Hepatocyte (in vitro differentiated cells): ENCODE measurements at regions not wholly inside any gene's neighbourhood (a gene's known extent, or its start where the extent isn't known, plus 50 kb on each side); places are given as distances from the start of the nearest gene placed in this dataset.

ENCODE experiments used
- DNase-seq: peaks from one replicate; pipeline ENCODE4 v3.0.0-alpha.2; 2016; ENCODE audit warnings: low spot score
- H2AFZ ChIP-seq: fragments of 200-600 bp; sonication (generic); 2 replicates; pipeline ENCODE4 v1.6.0; 2016; ENCODE audit warnings: antibody characterized with exemption, mild to moderate bottlenecking
- H3K27ac ChIP-seq: fragments of 200-600 bp; sonication (generic); 2 replicates; pipeline ENCODE4 v1.5.1; 2016; ENCODE audit warnings: mild to moderate bottlenecking
- H3K27me3 ChIP-seq: fragments of 200-600 bp; sonication (generic); 2 replicates; pipeline ENCODE4 v1.6.1; 2016
- H3K36me3 ChIP-seq: fragments of 200-600 bp; sonication (generic); replicated peaks from 2 replicates; pipeline ENCODE4 v1.5.1; 2016; ENCODE audit warnings: low read depth; ENCODE audit not compliant: insufficient read depth
- H3K4me1 ChIP-seq: fragments of 200-600 bp; sonication (generic); 2 replicates; pipeline ENCODE4 v1.5.1; 2016; ENCODE audit warnings: mild to moderate bottlenecking, moderate library complexity; ENCODE audit not compliant: insufficient read depth
- H3K4me2 ChIP-seq: fragments of 200-600 bp; sonication (generic); 2 replicates; pipeline ENCODE4 v1.6.0; 2016
- H3K4me3 ChIP-seq: fragments of 200-600 bp; sonication (generic); 2 replicates; pipeline ENCODE4 v1.5.1; 2016; ENCODE audit warnings: mild to moderate bottlenecking
- H3K79me2 ChIP-seq: fragments of 200-600 bp; sonication (generic); 2 replicates; pipeline ENCODE4 v1.6.0; 2017; ENCODE audit warnings: mild to moderate bottlenecking
- H3K9me2 ChIP-seq: fragments of 200-600 bp; sonication (generic); replicated peaks from 2 replicates; pipeline ENCODE4 v1.6.0; 2017; ENCODE audit warnings: mild to moderate bottlenecking; ENCODE audit not compliant: insufficient read depth
- H3K9me3 ChIP-seq: fragments of 200-600 bp; sonication (generic); 2 replicates; pipeline ENCODE4 v1.5.1; 2016; ENCODE audit warnings: low read depth, mild to moderate bottlenecking
- H4K20me1 ChIP-seq: fragments of 200-600 bp; sonication (generic); 2 replicates; pipeline ENCODE4 v1.6.0; 2016; ENCODE audit warnings: mild to moderate bottlenecking; ENCODE audit not compliant: insufficient read depth, poor library complexity, severe bottlenecking
- EZH2 ChIP-seq: fragments of 200-600 bp; sonication (generic); IDR thresholded peaks from 2 replicates; pipeline ENCODE4 v1.6.1; 2016; ENCODE audit warnings: antibody characterized with exemption, mild to moderate bottlenecking, borderline replicate concordance
- EZH2phosphoT487 ChIP-seq: fragments of 200-600 bp; sonication (generic); IDR thresholded peaks from one replicate; pipeline ENCODE4 v1.6.1; 2018; ENCODE audit warnings: antibody characterized with exemption, mild to moderate bottlenecking, low read depth, moderate library complexity; ENCODE audit not compliant: unreplicated experiment, severe bottlenecking
- WGBS: methylation state at CpG from one replicate; pipeline ENCODE4 v1.1.6; 2016; ENCODE audit warnings: low lambda C conversion rate; ENCODE audit errors: missing lambda C conversion rate; 5-methylcytosine and 5-hydroxymethylcytosine counted together
- TF ChIP-seq, protein P1 (sequence below): fragments of 200-600 bp; sonication (generic); IDR thresholded peaks from 2 replicates; pipeline ENCODE4 v1.5.1; 2016; ENCODE audit warnings: antibody characterized with exemption, mild to moderate bottlenecking; ENCODE audit not compliant: poor library complexity

DNA sequence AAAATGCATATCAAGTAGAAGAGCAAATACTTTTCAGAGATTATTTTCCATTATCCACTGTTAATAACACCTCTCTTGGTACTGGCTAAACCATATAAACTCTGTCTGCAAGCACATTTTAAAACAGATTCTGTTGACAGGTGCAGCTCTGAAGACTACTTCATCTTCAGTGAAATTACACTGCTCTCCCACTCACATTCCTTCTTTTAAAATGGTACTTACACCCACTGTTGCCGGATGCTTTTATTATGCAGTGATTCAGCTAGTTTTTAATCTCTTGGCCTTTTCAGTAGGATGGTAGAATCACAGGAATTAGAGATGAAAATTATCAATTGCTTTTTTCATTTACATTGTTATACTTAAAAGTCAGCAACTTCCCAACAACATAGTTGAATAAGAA lies 381.6 kb downstream of the GASK1B start:
- no peak for DNase-seq
- Histone ChIP-seq H2AFZ (no peak overlapping the region), H4K20me1 (no peaks in the 10 kb centered on the region), H3K27me3 (no peaks in the 10 kb centered on the region), H3K79me2 (no peaks in the 10 kb centered on the region), H3K4me1 (no peaks in the 10 kb centered on the region), H3K27ac (no peak overlapping the region), H3K4me3 (no peak overlapping the region), H3K9me2 (no peaks in the 10 kb centered on the region), H3K4me2 (no peak overlapping the region), H3K36me3 (no peaks in the 10 kb centered on the region), H3K9me3 (no peaks in the 10 kb centered on the region)
- WGBS: 81% methylated on average over 1 of the region's 1 CpG
- no peak for TF ChIP-seq EZH2phosphoT487

DNA sequence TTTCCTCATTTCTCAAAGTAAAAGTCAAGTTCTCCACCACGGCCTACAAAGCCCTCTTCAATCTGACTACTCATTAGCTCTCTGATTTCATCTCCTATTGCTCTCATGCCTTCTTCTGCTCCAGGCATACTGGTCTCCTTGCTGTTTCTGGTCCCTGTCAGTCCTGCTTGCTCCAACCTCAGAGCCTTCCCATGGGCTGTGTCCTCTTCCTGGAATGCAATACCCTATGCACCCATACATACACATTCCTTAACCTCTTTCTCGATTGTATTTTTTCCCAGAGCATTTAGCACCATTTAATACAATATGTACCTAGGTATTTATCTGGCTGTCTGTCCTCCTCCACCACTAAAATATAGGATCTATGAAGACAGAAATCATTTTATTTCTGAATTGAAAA lies 385.2 kb downstream of the GASK1B start:
- Histone ChIP-seq H4K20me1 (no peaks in the 10 kb centered on the region), H3K4me2 (no peak overlapping the region), H3K27me3 (no peaks in the 10 kb centered on the region), H3K4me3 (no peak overlapping the region), H3K79me2 (no peaks in the 10 kb centered on the region), H3K9me2 (no peaks in the 10 kb centered on the region), H3K36me3 (no peaks in the 10 kb centered on the region), H3K27ac (no peak overlapping the region), H2AFZ (no peak overlapping the region), H3K9me3 (no peaks in the 10 kb centered on the region), H3K4me1 (no peaks in the 10 kb centered on the region)
- WGBS: 89% methylated on average over 2 of the region's 2 CpGs
- no peak for DNase-seq
- TF ChIP-seq EZH2 (no peak), EZH2phosphoT487 (no peak)
- TF ChIP-seq, protein P1, sequence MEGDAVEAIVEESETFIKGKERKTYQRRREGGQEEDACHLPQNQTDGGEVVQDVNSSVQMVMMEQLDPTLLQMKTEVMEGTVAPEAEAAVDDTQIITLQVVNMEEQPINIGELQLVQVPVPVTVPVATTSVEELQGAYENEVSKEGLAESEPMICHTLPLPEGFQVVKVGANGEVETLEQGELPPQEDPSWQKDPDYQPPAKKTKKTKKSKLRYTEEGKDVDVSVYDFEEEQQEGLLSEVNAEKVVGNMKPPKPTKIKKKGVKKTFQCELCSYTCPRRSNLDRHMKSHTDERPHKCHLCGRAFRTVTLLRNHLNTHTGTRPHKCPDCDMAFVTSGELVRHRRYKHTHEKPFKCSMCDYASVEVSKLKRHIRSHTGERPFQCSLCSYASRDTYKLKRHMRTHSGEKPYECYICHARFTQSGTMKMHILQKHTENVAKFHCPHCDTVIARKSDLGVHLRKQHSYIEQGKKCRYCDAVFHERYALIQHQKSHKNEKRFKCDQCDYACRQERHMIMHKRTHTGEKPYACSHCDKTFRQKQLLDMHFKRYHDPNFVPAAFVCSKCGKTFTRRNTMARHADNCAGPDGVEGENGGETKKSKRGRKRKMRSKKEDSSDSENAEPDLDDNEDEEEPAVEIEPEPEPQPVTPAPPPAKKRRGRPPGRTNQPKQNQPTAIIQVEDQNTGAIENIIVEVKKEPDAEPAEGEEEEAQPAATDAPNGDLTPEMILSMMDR: no peak

DNA sequence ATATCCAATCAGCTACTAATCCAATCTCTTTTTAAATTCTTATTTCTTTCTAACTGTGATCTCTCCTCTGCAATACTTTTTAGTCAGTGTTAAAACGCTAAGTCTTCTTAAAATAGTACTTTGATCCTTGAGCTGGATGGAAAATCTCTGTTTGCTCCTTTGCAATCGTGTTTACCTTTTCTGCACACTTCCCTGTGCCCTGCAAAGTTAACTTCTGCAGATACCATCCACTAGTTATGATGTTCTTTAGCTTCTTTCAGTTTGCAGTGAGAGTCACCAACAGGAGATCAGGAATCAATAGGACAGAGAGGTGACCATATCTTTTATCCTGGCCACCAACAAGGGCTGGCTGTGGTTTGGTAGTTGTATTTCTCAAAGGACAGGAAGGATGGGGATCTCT lies 391.5 kb downstream of the GASK1B start:
- no peaks in the 10 kb centered on the region for H3K9me3 ChIP-seq
- WGBS: 37% methylated on average over 2 of the region's 2 CpGs
- no peak overlapping the region for H3K4me3 ChIP-seq
- H3K9me2 ChIP-seq: no peaks in the 10 kb centered on the region
- H3K4me2 ChIP-seq: peak overlapping the region; percentile 42
- no peak overlapping the region for H3K27ac ChIP-seq
- no peaks in the 10 kb centered on the region for H3K36me3 ChIP-seq
- H2AFZ ChIP-seq: no peak overlapping the region
- H3K4me1 ChIP-seq: no peaks in the 10 kb centered on the region
- H4K20me1 ChIP-seq: no peaks in the 10 kb centered on the region
- no peak for DNase-seq
- TF ChIP-seq EZH2phosphoT487 (no peak), EZH2 (no peak)
- TF ChIP-seq, protein P1: no peak
- H3K27me3 ChIP-seq: no peaks in the 10 kb centered on the region
- H3K79me2 ChIP-seq: no peaks in the 10 kb centered on the region

DNA sequence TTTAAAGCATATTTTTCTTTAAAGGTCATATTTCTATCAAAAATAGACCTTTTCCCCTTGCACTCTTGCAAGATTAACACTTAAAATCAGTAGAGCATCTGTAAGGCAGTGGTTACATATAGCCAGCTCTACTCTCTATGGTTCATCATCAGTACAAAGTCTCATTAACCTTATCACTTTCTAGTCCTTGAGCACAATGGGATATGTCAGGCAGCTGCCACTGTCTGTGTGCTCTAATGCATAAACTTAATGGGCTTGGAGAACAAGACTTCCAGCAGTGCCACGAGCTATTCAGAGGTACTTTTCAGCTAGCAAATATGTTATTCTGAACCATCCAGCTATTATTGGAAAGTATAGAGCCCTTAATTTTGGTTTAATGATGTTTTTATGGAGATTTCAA lies 393.7 kb downstream of the GASK1B start:
- H3K4me1 ChIP-seq: no peaks in the 10 kb centered on the region
- no peaks in the 10 kb centered on the region for H3K9me2 ChIP-seq
- no peaks in the 10 kb centered on the region for H4K20me1 ChIP-seq
- TF ChIP-seq, protein P1: no peak
- TF ChIP-seq EZH2phosphoT487 (no peak), EZH2 (no peak)
- no peak overlapping the region for H2AFZ ChIP-seq
- no peak overlapping the region for H3K27ac ChIP-seq
- H3K4me2 ChIP-seq: no peak overlapping the region
- H3K9me3 ChIP-seq: no peaks in the 10 kb centered on the region
- WGBS: 52% methylated on average over 1 of the region's 1 CpG
- H3K36me3 ChIP-seq: no peaks in the 10 kb centered on the region
- H3K4me3 ChIP-seq: no peak overlapping the region
- H3K27me3 ChIP-seq: no peaks in the 10 kb centered on the region
- no peak for DNase-seq
- no peaks in the 10 kb centered on the region for H3K79me2 ChIP-seq
